HG03108 (cell line): ENCODE measurements at regions not wholly inside any gene's neighbourhood (a gene's known extent, or its start where the extent isn't known, plus 50 kb on each side); places are given as distances from the start of the nearest gene placed in this dataset.

Experiments
- ATAC-seq: cut with Tn5 transposase; IDR thresholded peaks from one replicate; pipeline ENCODE4 v1.9.1; 2021; ENCODE audit warnings: moderate library complexity; ENCODE audit not compliant: unreplicated experiment

- no peak for ATAC-seq
These were observed 390.4 kb downstream of the SHISA9 start for GRCh38 chr16:13291591-13292333.

- no peak for ATAC-seq
These were observed 394.8 kb downstream of the SHISA9 start for GRCh38 chr16:13296206-13296605.

GRCh38 chr16:13298666-13299065 lies 397.3 kb downstream of the SHISA9 start:
- ATAC-seq, result no peak

- ATAC-seq, result no peak
These were observed 398.9 kb downstream of the SHISA9 start for GRCh38 chr16:13300066-13300840.

- no peak for ATAC-seq
These were observed 403.8 kb downstream of the SHISA9 start for GRCh38 chr16:13305019-13305755.

GRCh38 chr16:13306161-13306995 lies 405.0 kb downstream of the SHISA9 start:
- no peak for ATAC-seq

- no peak for ATAC-seq
These were observed 405.9 kb downstream of the SHISA9 start for GRCh38 chr16:13307255-13307654.

- no peak for ATAC-seq
These were observed 406.5 kb downstream of the SHISA9 start for GRCh38 chr16:13307851-13308250.

GRCh38 chr16:13312063-13312462 lies 410.7 kb downstream of the SHISA9 start:
- ATAC-seq, result no peak

GRCh38 chr16:13313351-13313750 lies 412.0 kb downstream of the SHISA9 start:
- no peak for ATAC-seq

- no peak for ATAC-seq
These were observed 413.2 kb downstream of the SHISA9 start for GRCh38 chr16:13314633-13315032.

GRCh38 chr16:13315642-13316427 lies 414.4 kb downstream of the SHISA9 start:
- ATAC-seq, result no peak

GRCh38 chr16:13322336-13322735 lies 420.9 kb downstream of the SHISA9 start:
- ATAC-seq, result no peak

- no peak for ATAC-seq
These were observed 423.5 kb downstream of the SHISA9 start for GRCh38 chr16:13324851-13325250.

- no peak for ATAC-seq
These were observed 424.0 kb downstream of the SHISA9 start for GRCh38 chr16:13325396-13325795.

- ATAC-seq, result no peak
These were observed 430.5 kb downstream of the SHISA9 start for GRCh38 chr16:13331918-13332317.

- ATAC-seq, result no peak
These were observed 431.4 kb downstream of the SHISA9 start for GRCh38 chr16:13332713-13333255.

- ATAC-seq, result no peak
These were observed 431.9 kb downstream of the SHISA9 start for GRCh38 chr16:13333336-13333735.

- ATAC-seq, result no peak
These were observed 434.5 kb downstream of the SHISA9 start for GRCh38 chr16:13335879-13336278.

GRCh38 chr16:13336335-13336734 lies 434.9 kb downstream of the SHISA9 start:
- ATAC-seq, result no peak
